Spleen (tissue), 11 donors: ENCODE measurements at regions not wholly inside any gene's neighbourhood (a gene's known extent, or its start where the extent isn't known, plus 50 kb on each side); places are given as distances from the start of the nearest gene placed in this dataset.

Experiments used
- DNase-seq: peaks from one replicate; pipeline ENCODE4 v3.0.0-alpha.2; 2020
- H3K27ac ChIP-seq, 8 donors: fragments of 200-600 bp; sonication (generic) in 7 of 8; 1 replicate in 4 of 8; 2 replicates in 4 of 8; pipeline versions ENCODE4 v1.5.0 to v1.8.0; 2016 to 2021; ENCODE audit warnings: inconsistent platforms in 4 of 8, mild to moderate bottlenecking in 4 of 8, moderate library complexity in 1 of 8
- H3K27me3 ChIP-seq, 7 donors: fragments of 200-600 bp; sonication (generic) in 6 of 7; replicated peaks in 1 of 7; 1 replicate in 4 of 7; 2 replicates in 3 of 7; pipeline versions ENCODE4 v1.5.0 to v1.8.0; 2016 to 2021; ENCODE audit warnings: inconsistent platforms in 3 of 7, mild to moderate bottlenecking in 1 of 7
- H3K36me3 ChIP-seq, 6 donors: fragments of 200-600 bp; sonication (generic) in 5 of 6; 1 replicate in 4 of 6; 2 replicates in 2 of 6; pipeline versions ENCODE4 v1.5.0 to v1.8.0; 2016 to 2021; ENCODE audit warnings: inconsistent platforms in 2 of 6
- H3K4me1 ChIP-seq, 6 donors: fragments of 200-600 bp; sonication (generic) in 5 of 6; 1 replicate in 3 of 6; 2 replicates in 3 of 6; pipeline versions ENCODE4 v1.5.0 to v1.8.0; 2016 to 2021; ENCODE audit warnings: inconsistent platforms in 3 of 6
- H3K4me3 ChIP-seq, 8 donors: fragments of 200-600 bp; sonication (generic) in 7 of 8; 1 replicate in 4 of 8; 2 replicates in 4 of 8; pipeline versions ENCODE4 v1.5.0 to v1.8.0; 2016 to 2021; ENCODE audit warnings: inconsistent platforms in 4 of 8, mild to moderate bottlenecking in 4 of 8, moderate library complexity in 2 of 8
- H3K9me3 ChIP-seq, 8 donors: fragments of 200-600 bp; sonication (generic) in 7 of 8; 1 replicate in 4 of 8; 2 replicates in 4 of 8; pipeline versions ENCODE4 v1.5.0 to v1.8.0; 2016 to 2021; ENCODE audit warnings: inconsistent platforms in 4 of 8
- POLR2A ChIP-seq, 3 donors: fragments of 450-650 bp; IDR thresholded peaks; one replicate each; pipeline ENCODE4 v1.5.1; 2017; ENCODE audit warnings: antibody characterized with exemption in 3 of 3, mild to moderate bottlenecking in 1 of 3
- POLR2AphosphoS5 ChIP-seq, 3 donors: sonication (generic); formaldehyde crosslinking; IDR thresholded peaks; one replicate each; pipeline ENCODE4 v1.5.1; 2017; ENCODE audit warnings: antibody characterized with exemption in 3 of 3
- WGBS, 5 donors: extraction: QIAGEN DNeasy Blood & Tissue Kit in 3 of 5; methylation state at CpG; one replicate each; pipeline versions ENCODE4 v1.1.5 to v1.1.7; 2013 to 2018; 5-methylcytosine and 5-hydroxymethylcytosine counted together
- intact Hi-C: fragments of 100-400 bp; cut with DNase I; formaldehyde crosslinking; loops from one replicate; pipeline ENCODE4 v1.15.0; 2023; ENCODE audit warnings: low total_unique reads
- TF ChIP-seq, protein P1 (sequence below), 11 experiments: fragments of 200-600 bp in 7 of 11; fragments of 450-650 bp in 4 of 11; sonication (generic) in 4 of 11; IDR thresholded peaks in 8 of 11; conservative IDR thresholded peaks in 3 of 11; 1 replicate in 7 of 11; 2 replicates in 4 of 11; pipeline versions ENCODE4 v1.4.0 to v1.8.0; 2016 to 2021; ENCODE audit warnings: antibody characterized with exemption in 11 of 11, inconsistent platforms in 4 of 11, mild to moderate bottlenecking in 1 of 11
- donor health status: healthy with polysubstance abuse.
- donor health status: DM: no; HTN: no; CAD: no; lungs with moderate emphysema.
- donor health status: DM: no; HTN: no; CAD: no.
- donor health status: Bipolar disorder and iron deficiency.
- donor health status: healthy.
- donor health status: DM: no; HTN: no; CAD: no.
- donor health status: DM: yes; HTN: yes; CAD: no.

GRCh38 chr7:132720835-132721234 is 144.6 kb upstream of the PLXNA4 start:
- Histone ChIP-seq H3K27me3 (peaks cover 0 to 9% (median 0%) of the 10 kb centered on the region in 7 donors), H3K27ac (no peak overlapping the region), H3K4me3 (no peak overlapping the region), H3K9me3 (peaks cover 0 to 19% (median 11%) of the 10 kb centered on the region in 8 donors), H3K4me1 (no peaks in the 10 kb centered on the region), H3K36me3 (no peaks in the 10 kb centered on the region)
- TF ChIP-seq, protein P1, sequence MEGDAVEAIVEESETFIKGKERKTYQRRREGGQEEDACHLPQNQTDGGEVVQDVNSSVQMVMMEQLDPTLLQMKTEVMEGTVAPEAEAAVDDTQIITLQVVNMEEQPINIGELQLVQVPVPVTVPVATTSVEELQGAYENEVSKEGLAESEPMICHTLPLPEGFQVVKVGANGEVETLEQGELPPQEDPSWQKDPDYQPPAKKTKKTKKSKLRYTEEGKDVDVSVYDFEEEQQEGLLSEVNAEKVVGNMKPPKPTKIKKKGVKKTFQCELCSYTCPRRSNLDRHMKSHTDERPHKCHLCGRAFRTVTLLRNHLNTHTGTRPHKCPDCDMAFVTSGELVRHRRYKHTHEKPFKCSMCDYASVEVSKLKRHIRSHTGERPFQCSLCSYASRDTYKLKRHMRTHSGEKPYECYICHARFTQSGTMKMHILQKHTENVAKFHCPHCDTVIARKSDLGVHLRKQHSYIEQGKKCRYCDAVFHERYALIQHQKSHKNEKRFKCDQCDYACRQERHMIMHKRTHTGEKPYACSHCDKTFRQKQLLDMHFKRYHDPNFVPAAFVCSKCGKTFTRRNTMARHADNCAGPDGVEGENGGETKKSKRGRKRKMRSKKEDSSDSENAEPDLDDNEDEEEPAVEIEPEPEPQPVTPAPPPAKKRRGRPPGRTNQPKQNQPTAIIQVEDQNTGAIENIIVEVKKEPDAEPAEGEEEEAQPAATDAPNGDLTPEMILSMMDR (IDR thresholded peaks at IDR 0.05 in 8 of 11, conservative IDR thresholded peaks at IDR 0.05 in 3 of 11) = no peak
- TF ChIP-seq POLR2A (IDR thresholded peaks at IDR 0.05) (no peak), POLR2AphosphoS5 (IDR thresholded peaks at IDR 0.05) (no peak)
- no peak for DNase-seq
- intact Hi-C loops = no loop called here
- WGBS, 5 donors = 65 to 95% (median 77%) methylated on average over 5 of the region's 5 CpGs

- TF ChIP-seq POLR2AphosphoS5 (IDR thresholded peaks at IDR 0.05) = no peak
- TF ChIP-seq, protein P1 (IDR thresholded peaks at IDR 0.05 in 8 of 11, conservative IDR thresholded peaks at IDR 0.05 in 3 of 11) = no peak
- no peak for TF ChIP-seq POLR2A (IDR thresholded peaks at IDR 0.05)
- 86 to 98% (median 89%) methylated on average over 3 of the region's 3 CpGs for WGBS, 5 donors
- Histone ChIP-seq H3K27me3 (no peaks in the 10 kb centered on the region), H3K36me3 (no peaks in the 10 kb centered on the region), H3K4me1 (no peaks in the 10 kb centered on the region), H3K4me3 (no peak overlapping the region), H3K27ac (no peak overlapping the region), H3K9me3 (peaks cover 0 to 7% (median 2%) of the 10 kb centered on the region in 8 donors)
- intact Hi-C loops = no loop called here
- no peak for DNase-seq
Observed at GRCh38 chr7:132713893-132714292, 137.6 kb upstream of the PLXNA4 start.

DNA sequence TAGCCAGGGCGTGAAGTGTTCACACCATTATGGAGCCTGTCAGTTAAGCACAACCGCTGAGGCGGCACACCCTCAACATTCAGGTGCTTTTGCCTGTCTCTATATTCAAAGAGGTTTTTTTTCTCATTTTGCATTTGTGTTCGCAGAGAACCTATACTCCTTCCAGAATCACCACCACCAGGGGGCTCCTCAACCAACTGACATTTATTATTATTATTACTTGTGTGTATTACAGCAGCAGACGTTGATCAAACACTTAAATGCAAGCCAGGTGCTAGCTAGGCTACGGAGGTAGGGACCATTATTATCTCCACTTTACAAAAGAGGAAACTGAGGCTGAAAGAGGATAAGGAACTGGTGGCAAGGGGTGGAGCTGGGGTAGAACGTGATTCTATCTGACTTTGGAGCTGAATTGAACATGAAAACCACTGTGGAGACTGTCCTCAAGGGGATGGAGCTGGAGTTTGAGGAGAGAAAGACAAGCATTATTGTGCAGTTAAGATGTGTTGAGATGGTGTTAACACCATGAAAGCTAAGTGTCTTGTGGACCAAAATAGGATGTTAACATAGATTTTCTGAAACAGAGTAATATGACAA is 133.8 kb upstream of the PLXNA4 start:
- Histone ChIP-seq H3K36me3 (no peaks in the 10 kb centered on the region), H3K4me3 (no peak overlapping the region), H3K4me1 (no peaks in the 10 kb centered on the region), H3K27ac (no peak overlapping the region), H3K27me3 (no peaks in the 10 kb centered on the region), H3K9me3 (no peaks in the 10 kb centered on the region)
- WGBS, 5 donors = 62 to 79% (median 69%) methylated on average over 7 of the region's 7 CpGs
- no peak for DNase-seq
- intact Hi-C loops = no loop called here
- TF ChIP-seq POLR2A (IDR thresholded peaks at IDR 0.05) = no peak
- TF ChIP-seq, protein P1 (IDR thresholded peaks at IDR 0.05 in 8 of 11, conservative IDR thresholded peaks at IDR 0.05 in 3 of 11) = peak in 7 of 11 experiments; percentile 27 to 59 (median 38)

GRCh38 chr7:132708470-132708869 is 132.2 kb upstream of the PLXNA4 start:
- intact Hi-C loops = no loop called here
- DNase-seq = no peak
- 89 to 95% (median 92%) methylated on average over 5 of the region's 5 CpGs for WGBS, 5 donors
- Histone ChIP-seq H3K4me1 (no peaks in the 10 kb centered on the region), H3K4me3 (no peak overlapping the region), H3K27me3 (no peaks in the 10 kb centered on the region), H3K36me3 (no peaks in the 10 kb centered on the region), H3K27ac (no peak overlapping the region), H3K9me3 (no peaks in the 10 kb centered on the region)
- TF ChIP-seq POLR2A (IDR thresholded peaks at IDR 0.05) (no peak), POLR2AphosphoS5 (IDR thresholded peaks at IDR 0.05) (no peak)
- TF ChIP-seq, protein P1 (IDR thresholded peaks at IDR 0.05 in 8 of 11, conservative IDR thresholded peaks at IDR 0.05 in 3 of 11) = no peak
